Prostate gland (tissue), 2 donors: ENCODE measurements at regions not wholly inside any gene's neighbourhood (a gene's known extent, or its start where the extent isn't known, plus 50 kb on each side); places are given as distances from the start of the nearest gene placed in this dataset.

Source experiments
- CTCF ChIP-seq, 4 experiments: fragments of 200-600 bp in 2 of 4; fragments of 450-650 bp in 2 of 4; sonication (generic) in 2 of 4; IDR thresholded peaks; 1 replicate in 3 of 4; 2 replicates in 1 of 4; pipeline ENCODE4 v1.5.1; 2016 to 2019; ENCODE audit warnings: antibody characterized with exemption in 4 of 4, mild to moderate bottlenecking in 2 of 4, moderate library complexity in 2 of 4
- POLR2A ChIP-seq: fragments of 450-650 bp; IDR thresholded peaks from one replicate; pipeline ENCODE4 v1.6.1; 2016; ENCODE audit warnings: antibody characterized with exemption, mild to moderate bottlenecking
- POLR2AphosphoS5 ChIP-seq: sonication (generic); formaldehyde crosslinking; IDR thresholded peaks from one replicate; pipeline ENCODE4 v1.6.1; 2017; ENCODE audit warnings: antibody characterized with exemption

GRCh38 chr13:84399320-84400085 lies 517.2 kb upstream of the SLITRK1 start:
- TF ChIP-seq POLR2A (no peak), CTCF (IDR thresholded peaks at IDR 0.05) (no peak), POLR2AphosphoS5 (no peak)
